AG08396 (cell line): ENCODE measurements at regions not wholly inside any gene's neighbourhood (a gene's known extent, or its start where the extent isn't known, plus 50 kb on each side); places are given as distances from the start of the nearest gene placed in this dataset.
A peak's percentile ranks its signal among the peaks of the same experiment; 100 is the strongest.
"Not testable (repeated sequence)": the region's sequence is repeated elsewhere in the genome, so short reads cannot be mapped to it uniquely, and the experiment has no call there.

Experiments
- DNase-seq: peaks from one replicate; pipeline ENCODE4 v3.0.0; 2012; ENCODE audit warnings: low spot score, mixed read lengths

- DNase-seq, result no peak
These were observed 154.6 kb downstream of the ADSS2 start for GRCh38 chr1:244297087-244297486.

- no peak for DNase-seq
These were observed 154.1 kb downstream of the ADSS2 start for GRCh38 chr1:244297616-244298015.

GRCh38 chr1:244300029-244300375 lies 151.7 kb downstream of the ADSS2 start:
- not testable (repeated sequence) for DNase-seq

- no peak for DNase-seq
These were observed 150.0 kb downstream of the ADSS2 start for GRCh38 chr1:244301595-244302130.

GRCh38 chr1:244302876-244303609 lies 148.7 kb downstream of the ADSS2 start:
- peak; percentile 48 for DNase-seq

- DNase-seq, result no peak
These were observed 148.1 kb downstream of the ADSS2 start for GRCh38 chr1:244303610-244303969.

- no peak for DNase-seq
These were observed 147.6 kb downstream of the ADSS2 start for GRCh38 chr1:244304156-244304555.

GRCh38 chr1:244304656-244305055 lies 147.1 kb downstream of the ADSS2 start:
- no peak for DNase-seq

GRCh38 chr1:244305776-244306341 lies 145.8 kb downstream of the ADSS2 start:
- no peak for DNase-seq

- DNase-seq, result no peak
These were observed 145.2 kb downstream of the ADSS2 start for GRCh38 chr1:244306544-244306943.

GRCh38 chr1:244309191-244309590 lies 142.5 kb downstream of the ADSS2 start:
- not testable (repeated sequence) for DNase-seq

- no peak for DNase-seq
These were observed 139.8 kb downstream of the ADSS2 start for GRCh38 chr1:244311784-244312532.

- no peak for DNase-seq
These were observed 138.4 kb downstream of the ADSS2 start for GRCh38 chr1:244313346-244313745.

GRCh38 chr1:244314921-244315559 lies 136.7 kb downstream of the ADSS2 start:
- DNase-seq, result no peak

- DNase-seq, result no peak
These were observed 135.7 kb downstream of the ADSS2 start for GRCh38 chr1:244315996-244316395.

- DNase-seq, result peak; percentile 32
These were observed 135.3 kb downstream of the ADSS2 start for GRCh38 chr1:244316407-244316806.

- no peak for DNase-seq
These were observed 134.6 kb downstream of the ADSS2 start for GRCh38 chr1:244316986-244317655.

GRCh38 chr1:244318078-244318477 lies 133.6 kb downstream of the ADSS2 start:
- no peak for DNase-seq

- no peak for DNase-seq
These were observed 133.2 kb downstream of the ADSS2 start for GRCh38 chr1:244318512-244318911.

GRCh38 chr1:244319283-244320132 lies 132.2 kb downstream of the ADSS2 start:
- DNase-seq, result peak; percentile 56

GRCh38 chr1:244322181-244322580 lies 129.5 kb downstream of the ADSS2 start:
- no peak for DNase-seq
